RPMI8226 (cell line): ENCODE measurements at regions not wholly inside any gene's neighbourhood (a gene's known extent, or its start where the extent isn't known, plus 50 kb on each side); places are given as distances from the start of the nearest gene placed in this dataset.
"Not testable (repeated sequence)": the region's sequence is repeated elsewhere in the genome, so short reads cannot be mapped to it uniquely, and the experiment has no call there.

ENCODE experiments used
- DNase-seq: peaks from one replicate; pipeline ENCODE4 v3.0.0-alpha.2; 2015

DNA sequence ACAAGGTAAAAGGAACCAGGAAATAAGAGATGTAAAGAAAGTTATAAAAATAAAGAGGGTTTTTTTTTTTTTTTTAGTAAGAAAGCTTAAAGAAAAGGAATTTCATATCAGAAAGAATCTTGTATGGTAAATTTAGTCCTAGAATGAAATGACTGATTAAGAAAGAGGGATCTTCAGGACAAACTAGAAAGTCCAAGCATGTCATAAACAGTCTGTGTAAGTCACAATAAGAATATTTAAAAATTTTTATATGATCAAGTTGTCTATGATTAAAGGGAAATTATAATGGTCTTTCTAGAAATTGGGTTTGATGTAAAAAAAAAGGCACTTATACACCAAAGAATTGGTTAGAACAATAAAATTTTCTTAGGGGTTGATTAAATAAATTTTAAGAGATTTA, 289.5 kb downstream of the XPNPEP1 start:
- peak; percentile 4 for DNase-seq

GRCh38 chr10:109633017-109633416, 290.3 kb downstream of the XPNPEP1 start:
- DNase-seq = not testable (repeated sequence)

DNA sequence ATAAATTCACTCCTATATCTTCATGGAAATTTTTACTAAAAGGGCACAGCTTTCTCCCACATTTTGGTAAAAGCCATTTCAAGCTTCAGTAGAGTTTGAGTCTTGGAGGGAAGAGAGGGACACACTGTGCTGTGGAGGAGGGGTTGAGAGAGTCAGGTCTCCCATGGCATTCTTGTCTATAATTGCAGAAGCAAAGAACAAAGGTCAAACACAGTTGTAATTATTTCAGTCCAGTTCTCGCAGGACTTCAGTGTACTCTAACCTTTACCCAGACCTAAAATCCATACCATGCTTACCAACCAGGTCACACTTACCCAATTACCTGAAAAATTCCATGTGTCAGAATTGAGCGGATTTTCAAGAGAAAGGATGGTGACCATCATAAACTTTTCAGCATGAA, 298.4 kb downstream of the XPNPEP1 start:
- no peak for DNase-seq

GRCh38 chr10:109622566-109622965, 300.7 kb downstream of the XPNPEP1 start:
- no peak for DNase-seq

DNA sequence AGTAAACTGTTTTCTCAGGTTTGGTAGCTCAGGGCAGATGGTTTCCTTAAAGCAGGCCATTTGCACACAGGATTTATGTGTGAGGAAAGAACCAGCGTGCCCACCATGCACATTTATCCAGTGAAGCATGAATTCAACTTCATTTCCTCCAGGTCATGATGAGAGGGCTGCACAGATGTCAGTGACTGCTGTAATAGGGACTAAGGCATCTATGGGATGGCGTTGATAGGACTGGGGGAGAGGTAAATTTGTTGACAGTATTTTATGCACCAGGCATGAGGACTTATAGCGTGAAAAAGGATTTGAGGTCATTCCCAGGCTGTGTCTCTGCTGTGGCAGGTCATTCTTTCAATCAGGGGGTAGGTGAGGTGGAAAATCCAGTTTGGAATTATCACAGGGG, 302.9 kb downstream of the XPNPEP1 start:
- DNase-seq = no peak

DNA sequence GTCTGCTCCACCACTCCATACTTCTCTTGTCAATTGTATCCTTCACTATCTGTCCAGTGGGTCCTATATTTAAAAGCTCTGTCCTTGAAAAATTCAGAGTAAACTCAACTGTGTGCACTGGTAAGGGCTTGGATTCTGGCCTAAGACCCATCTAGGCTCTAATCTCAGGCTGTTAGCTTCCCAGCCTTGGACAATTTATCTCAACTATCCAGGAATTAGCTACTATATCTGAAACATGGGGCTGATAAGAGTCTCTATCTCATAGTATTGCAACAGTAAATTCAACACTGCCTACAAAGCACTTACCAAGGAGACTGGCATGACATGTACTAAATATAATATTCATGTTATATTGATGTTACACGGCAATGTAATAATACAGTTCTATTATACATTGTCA, 303.4 kb downstream of the XPNPEP1 start:
- no peak for DNase-seq

GRCh38 chr10:109618748-109619147, 304.6 kb downstream of the XPNPEP1 start:
- DNase-seq = no peak

- no peak for DNase-seq
Measured at GRCh38 chr10:109618301-109618700, 305.0 kb downstream of the XPNPEP1 start.

- no peak for DNase-seq
Measured at GRCh38 chr10:109616359-109616980, 306.8 kb downstream of the XPNPEP1 start.

- DNase-seq = not testable (repeated sequence)
Measured at GRCh38 chr10:109595356-109595755, 328.0 kb downstream of the XPNPEP1 start.

DNA sequence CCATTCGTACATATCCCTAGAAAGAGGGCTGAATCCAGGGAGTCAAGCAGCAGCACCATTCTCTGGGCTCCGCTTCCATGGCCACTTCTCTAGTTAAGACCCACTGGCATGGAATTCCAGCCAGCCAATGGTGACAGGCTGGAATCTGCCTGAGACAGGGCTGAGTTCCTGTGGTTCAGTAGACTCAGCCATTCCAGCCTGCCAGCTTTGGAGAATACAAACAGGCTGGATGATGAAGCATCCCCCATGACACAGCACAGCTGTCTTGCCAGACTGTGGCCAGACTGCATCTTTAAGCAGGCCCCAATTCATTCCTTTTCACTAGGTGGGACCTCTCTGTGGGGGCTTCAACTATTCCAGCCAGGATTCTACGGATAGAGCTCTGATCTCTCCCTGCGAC, 329.6 kb downstream of the XPNPEP1 start:
- no peak for DNase-seq

DNA sequence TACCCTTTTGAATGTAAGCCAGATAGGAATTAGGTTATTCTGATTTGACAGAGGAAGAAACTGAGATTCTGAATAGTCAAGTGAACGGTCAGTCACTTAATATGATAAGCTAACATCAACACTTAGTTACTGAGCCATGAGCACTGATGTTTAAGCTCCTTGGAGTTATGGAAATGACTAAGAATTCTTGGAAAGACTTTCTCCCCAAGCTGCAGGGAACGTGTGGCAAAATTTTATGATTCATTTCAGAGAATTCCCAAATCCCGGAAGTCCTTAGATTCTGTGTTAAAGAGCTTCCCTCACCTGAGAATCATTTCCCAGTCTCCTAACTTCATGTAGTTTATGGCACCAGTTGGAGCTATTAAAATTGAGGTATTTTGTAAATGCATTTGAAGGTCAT, 330.9 kb downstream of the XPNPEP1 start:
- no peak for DNase-seq

GRCh38 chr10:109591601-109592000, 331.7 kb downstream of the XPNPEP1 start:
- DNase-seq = no peak

DNA sequence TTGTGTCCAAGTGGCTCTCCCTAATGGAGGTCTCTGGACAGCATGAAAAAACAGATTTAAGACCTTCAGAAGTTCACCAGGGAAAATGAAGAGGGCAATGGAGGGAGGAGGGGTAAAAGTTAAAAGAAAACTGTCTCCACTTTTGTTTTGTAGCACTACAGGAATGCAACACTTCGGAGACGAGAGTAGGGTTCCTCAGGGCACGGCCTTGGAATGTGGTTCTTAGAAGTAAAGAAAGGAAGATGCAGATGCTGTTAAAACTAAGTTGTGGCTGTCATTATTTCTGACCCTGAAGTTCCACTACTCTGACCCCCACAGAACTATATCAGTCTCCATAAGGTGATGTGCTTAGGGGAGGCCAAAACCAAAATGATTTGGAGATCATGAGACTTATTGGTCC, 335.1 kb downstream of the XPNPEP1 start:
- no peak for DNase-seq

DNA sequence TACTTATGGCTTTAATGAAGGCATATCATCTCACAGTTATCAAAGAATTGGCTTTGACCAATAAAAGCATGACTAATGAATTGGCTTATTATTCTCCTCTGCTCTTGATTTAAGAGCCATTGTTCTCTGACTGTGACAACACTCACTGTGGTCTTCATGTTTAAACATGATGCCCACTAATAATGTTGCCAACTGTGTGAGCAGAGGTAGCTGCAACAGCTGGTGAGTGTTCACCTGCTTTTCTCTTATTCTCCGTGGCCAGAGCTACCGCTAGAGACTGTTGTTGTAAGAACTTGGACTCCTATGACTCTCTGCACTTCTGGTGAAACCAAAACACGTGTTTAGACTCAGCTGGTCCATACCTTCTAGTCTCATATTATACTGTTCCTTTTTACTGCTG, 335.9 kb downstream of the XPNPEP1 start:
- DNase-seq = no peak

DNA sequence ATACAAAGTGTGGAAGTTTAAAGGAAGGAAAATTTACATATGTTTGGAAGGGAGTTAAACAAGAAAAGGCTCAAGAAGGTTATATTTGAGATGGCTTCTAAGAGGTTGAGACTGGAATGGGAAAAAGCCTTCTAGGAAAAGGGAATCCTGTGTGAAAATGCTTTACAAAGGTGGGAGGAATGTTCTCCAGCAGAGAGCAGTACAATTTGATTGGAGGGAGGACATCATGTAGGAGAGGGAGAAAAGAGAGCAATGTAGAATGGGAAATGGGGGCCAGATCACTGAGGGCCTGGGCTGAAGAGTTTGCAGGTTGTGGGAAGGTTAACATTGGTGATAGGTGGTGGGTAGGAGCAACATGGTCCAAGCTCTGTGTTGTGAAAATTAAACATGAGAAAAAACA, 366.9 kb downstream of the XPNPEP1 start:
- no peak for DNase-seq

DNA sequence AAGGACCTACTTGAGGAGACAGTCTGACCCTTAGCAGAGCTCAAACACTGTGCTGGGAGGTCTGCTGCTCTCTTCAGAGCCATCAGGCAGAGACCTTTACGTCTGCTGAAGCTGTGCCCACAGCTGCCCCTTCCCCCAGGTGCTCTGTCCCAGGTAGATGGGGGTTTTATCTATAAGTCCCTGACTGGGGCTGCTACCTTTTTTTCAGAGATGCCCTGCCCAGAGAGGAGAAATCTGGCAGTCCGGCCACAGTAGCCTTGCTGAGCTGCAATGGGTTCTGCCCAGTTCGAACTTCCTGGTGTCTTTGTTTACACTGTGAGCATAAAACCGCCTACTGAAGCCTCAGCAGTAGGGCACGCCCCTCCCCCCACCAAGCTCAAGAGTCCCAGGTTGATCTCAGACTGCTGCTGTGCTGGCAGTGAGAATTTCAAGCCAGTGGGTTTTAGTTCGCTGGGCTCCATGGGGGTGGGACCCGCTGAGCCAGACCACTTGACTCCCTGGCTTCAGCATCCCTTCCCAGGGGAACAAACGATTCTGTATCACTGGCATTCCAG, 381.2 kb downstream of the XPNPEP1 start:
- DNase-seq = not testable (repeated sequence)

DNA sequence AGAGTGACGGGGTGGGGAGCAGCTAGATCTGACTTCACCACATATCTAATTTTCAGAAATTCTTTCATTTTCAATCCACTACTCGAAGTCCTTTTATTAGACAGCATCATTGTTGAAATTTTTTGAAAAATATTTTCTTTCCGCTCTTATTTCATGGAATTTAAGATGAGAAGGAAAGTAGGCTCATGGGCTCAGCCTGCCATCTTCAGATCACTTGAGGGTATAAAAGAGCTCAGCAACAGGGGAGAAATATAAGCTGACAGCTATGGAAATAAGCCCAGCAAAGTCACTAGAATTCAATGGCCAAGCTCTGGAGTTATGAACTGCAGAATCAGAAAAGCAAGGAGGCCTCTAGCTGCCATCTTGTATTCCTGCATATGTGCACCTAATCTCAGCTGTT, 389.1 kb downstream of the XPNPEP1 start:
- no peak for DNase-seq

- no peak for DNase-seq
Measured at GRCh38 chr10:109529258-109529657, 394.1 kb downstream of the XPNPEP1 start.

- DNase-seq = no peak
Measured at GRCh38 chr10:109517748-109518147, 405.6 kb downstream of the XPNPEP1 start.

DNA sequence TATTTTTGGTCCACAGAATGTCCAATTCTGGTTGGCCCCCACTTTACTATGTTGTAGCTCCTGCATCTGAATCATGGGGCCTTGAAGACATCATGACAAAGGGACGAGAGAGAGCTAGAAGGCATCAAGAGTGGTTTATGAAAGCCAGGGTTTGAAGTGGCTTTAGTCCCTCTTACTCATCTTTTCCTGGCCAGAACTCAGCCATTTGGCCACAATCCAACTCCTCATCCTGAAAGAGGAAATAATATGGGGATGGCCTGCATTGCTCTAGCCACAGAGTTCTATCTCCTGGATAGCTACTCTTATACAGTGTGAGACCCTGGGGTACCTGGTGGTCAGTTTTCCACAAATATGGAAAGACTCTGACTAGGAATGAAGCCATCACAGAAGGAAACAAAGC, 418.9 kb downstream of the XPNPEP1 start:
- no peak for DNase-seq

DNA sequence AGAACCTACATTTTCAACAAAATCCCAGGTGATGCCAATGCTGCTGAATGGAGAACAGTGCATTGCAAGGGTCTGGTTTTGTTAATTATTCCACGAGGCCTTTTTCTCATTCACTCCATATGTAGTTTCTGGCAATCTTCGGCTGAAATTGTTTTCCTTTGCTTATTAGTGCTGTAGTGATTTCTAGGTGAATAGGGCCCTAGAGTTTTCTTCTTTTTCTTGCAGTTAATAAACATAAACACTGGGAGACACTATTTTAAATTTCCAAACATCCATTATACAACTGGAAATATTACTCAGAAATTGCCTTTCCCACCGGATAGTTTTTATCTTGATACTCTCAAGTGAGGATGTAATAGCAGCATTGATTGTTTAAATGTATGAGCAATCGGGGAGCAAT, 435.6 kb downstream of the XPNPEP1 start:
- no peak for DNase-seq

DNA sequence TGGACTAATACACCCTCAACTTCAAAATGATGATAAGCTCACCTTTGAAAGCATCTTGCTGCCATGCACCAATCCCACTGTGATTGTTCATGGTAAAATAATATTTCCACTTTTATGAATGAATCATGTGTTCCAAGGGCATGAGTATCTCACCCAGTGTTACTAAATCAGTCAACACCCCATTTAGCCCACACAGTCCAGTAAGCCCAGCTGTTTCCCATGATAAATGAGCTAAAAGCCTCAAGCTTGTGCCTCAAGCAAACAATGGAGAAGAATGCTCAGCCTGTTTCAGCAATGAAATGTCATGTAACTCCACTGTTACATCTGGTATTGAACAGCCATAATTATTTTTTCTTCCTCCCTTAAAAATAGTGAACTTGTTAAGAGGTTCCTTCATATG, 442.5 kb downstream of the XPNPEP1 start:
- no peak for DNase-seq

DNA sequence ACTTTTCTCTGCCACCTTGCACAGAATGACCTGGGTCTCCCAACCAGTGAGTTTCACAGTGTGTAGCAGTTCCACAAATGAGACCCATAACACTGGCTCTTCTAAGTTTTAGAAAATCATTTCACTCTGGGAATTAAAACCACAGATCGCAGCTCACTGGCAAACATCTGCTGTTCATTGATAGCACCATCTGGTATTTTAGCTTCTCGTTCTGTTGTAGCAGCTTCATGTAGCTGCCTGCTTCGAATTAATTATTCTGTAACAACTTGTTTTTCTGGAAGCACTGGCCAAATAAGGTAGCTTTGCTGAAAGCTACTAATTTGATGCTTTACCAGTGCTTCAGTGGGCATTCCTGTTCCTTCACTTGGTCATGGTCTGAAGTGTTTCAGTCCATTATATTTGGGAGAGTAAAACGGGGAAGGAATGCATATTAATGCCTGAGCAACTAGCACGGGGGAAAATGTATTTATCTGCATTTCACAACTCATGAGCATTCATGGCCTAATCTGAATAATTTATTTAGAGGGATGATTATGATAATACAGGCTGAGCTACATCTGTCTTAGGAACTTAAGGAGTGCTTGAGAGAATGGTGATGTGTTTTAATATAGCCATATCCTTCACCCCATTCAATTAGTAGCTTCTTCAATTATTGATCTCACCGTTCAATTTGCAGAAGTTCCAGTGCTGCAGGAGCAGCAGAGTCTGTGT, 447.4 kb downstream of the XPNPEP1 start:
- no peak for DNase-seq

DNA sequence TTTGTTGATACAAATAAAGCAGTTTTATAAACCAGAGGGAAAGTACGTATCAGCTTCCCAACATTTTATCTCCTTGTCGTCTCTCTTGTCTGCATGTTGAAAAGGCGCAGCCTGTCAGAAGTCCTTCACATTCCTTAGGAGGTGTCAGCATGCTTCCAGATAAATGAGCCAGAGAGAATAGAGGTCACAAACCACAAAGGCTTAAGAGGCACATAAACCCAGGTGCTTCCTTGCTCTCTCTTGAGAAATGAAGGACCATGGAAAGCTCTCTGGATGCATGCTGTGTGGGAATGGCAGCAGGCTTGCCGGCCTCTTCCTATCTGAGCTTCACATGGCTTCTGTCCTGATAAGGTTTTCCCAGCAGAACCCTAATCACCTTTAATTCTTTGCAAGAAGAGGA, 448.5 kb downstream of the XPNPEP1 start:
- no peak for DNase-seq
